Mesodermal cell (in vitro differentiated cells): ENCODE measurements at regions not wholly inside any gene's neighbourhood (a gene's known extent, or its start where the extent isn't known, plus 50 kb on each side); places are given as distances from the start of the nearest gene placed in this dataset.

Source experiments
- H3K27ac ChIP-seq: 2 replicates; pipeline ENCODE4 v1.7.0; 2013; ENCODE audit warnings: mild to moderate bottlenecking, low read depth, low read length, moderate library complexity; ENCODE audit not compliant: severe bottlenecking
- H3K36me3 ChIP-seq: 2 replicates; pipeline ENCODE4 v1.7.1; 2013; ENCODE audit warnings: mild to moderate bottlenecking, low read length, moderate library complexity; ENCODE audit not compliant: control insufficient read depth, insufficient read depth
- H3K4me1 ChIP-seq: one replicate; pipeline ENCODE4 v1.7.1; 2013; ENCODE audit warnings: mild to moderate bottlenecking, low read length; ENCODE audit not compliant: insufficient read depth, control insufficient read depth, poor library complexity, severe bottlenecking
- H3K4me3 ChIP-seq: 2 replicates; pipeline ENCODE4 v1.7.0; 2013; ENCODE audit warnings: low read length, control low read depth, mild to moderate bottlenecking; ENCODE audit not compliant: insufficient read depth, poor library complexity, severe bottlenecking; ENCODE audit errors: extremely low read depth
- H3K9me3 ChIP-seq: 2 replicates; pipeline ENCODE4 v1.7.1; 2013; ENCODE audit warnings: mild to moderate bottlenecking, low read length, moderate library complexity; ENCODE audit not compliant: control insufficient read depth
- WGBS, 2 experiments: methylation state at CpG; one replicate each; pipeline ENCODE4 v1.1.5; 2013; ENCODE audit warnings: missing lambda C conversion rate in 2 of 2; ENCODE audit not compliant: insufficient coverage in 2 of 2; 5-methylcytosine and 5-hydroxymethylcytosine counted together

DNA sequence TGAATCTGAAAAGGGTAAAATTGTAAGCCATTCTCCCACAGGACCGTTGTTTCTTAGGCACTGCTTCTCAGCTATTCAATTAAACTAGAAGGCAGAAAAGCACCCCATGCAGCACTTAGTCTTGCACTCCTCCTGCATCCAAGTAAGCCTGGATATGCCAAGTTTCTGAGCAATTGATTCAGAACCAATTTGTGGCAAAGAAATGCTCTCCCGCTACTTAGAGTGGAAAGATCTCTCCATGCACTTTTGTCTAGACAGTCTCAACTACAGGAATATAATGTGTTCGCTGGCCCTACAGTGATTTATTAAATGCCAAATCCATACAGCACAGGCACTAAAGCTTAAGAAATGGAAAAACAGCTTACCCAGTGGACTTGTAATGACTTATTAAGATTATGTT lies 338.5 kb downstream of the HACE1 start:
- H3K27ac ChIP-seq = no peak overlapping the region
- peaks cover 4% of the 10 kb centered on the region for H3K4me1 ChIP-seq
- H3K4me3 ChIP-seq = no peak overlapping the region
- WGBS, 2 experiments = 80 to 100% methylated on average over 1 to 2 of the region's 3 CpGs
- H3K9me3 ChIP-seq = no peaks in the 10 kb centered on the region
- no peaks in the 10 kb centered on the region for H3K36me3 ChIP-seq

DNA sequence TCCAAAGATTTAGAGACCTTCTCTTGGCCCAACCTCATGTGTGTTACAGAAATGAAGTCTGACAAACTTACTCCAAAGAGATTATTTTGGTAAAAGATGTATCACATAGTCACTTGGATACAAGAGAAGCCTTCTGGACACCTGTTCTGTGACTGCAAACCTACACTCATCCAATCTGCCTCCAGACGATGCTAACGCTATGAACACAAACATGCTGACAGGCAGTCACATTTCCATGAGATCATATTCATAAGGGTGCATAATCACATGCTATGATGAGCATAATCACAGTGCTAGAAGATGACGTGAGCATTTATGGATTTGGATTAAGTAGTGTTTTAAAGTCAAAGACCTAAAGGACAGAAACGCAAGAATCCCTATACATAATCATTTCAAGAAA lies 340.2 kb downstream of the HACE1 start:
- no peak overlapping the region for H3K4me3 ChIP-seq
- H3K27ac ChIP-seq = no peak overlapping the region
- no peaks in the 10 kb centered on the region for H3K9me3 ChIP-seq
- H3K4me1 ChIP-seq = no peaks in the 10 kb centered on the region
- 100% methylated on average over 2 of the region's 4 CpGs; no CpG with 5 or more reads in 1 of the 2 experiments for WGBS, 2 experiments
- H3K36me3 ChIP-seq = no peaks in the 10 kb centered on the region

DNA sequence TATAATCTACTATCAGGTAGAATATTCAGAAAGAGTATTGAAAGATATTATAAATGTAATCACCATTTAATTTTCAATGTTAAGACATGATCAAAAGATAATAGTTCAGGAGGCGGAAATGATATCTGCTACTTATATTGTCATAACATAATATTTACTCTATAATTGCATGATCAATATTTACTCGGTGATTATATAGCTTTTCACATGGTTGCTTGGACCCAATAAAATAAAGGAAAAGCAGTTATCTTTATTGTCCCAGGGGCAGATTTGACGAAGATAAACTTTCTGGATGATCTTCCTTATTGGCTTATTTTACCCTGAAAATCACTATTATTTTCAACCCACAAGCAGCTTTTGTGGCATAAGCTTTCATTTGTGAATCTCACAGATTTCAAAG lies 350.4 kb downstream of the HACE1 start:
- H3K9me3 ChIP-seq = no peaks in the 10 kb centered on the region
- WGBS, 2 experiments = 78 to 86% methylated on average over 1 of the region's 3 CpGs
- no peaks in the 10 kb centered on the region for H3K36me3 ChIP-seq
- no peak overlapping the region for H3K4me3 ChIP-seq
- H3K4me1 ChIP-seq = no peaks in the 10 kb centered on the region
- no peak overlapping the region for H3K27ac ChIP-seq

DNA sequence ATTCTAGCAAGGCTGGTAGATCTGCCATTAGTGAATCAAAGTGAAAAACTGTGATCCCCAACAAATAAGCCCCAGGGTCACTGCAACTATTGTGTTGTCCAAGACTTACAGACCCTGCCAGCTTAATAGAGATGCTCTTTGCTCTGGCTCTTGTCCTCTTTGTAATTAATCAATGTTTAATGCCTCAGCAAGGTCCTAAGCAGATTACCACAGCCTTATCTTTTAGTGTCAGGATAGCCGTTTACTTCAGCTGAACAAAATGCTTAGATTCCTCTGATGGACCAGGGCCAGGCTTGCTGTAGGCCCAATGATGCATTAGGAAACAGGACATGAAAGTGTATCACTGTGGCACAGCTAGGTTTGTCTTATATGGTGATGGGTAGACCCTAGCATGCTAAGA lies 353.3 kb downstream of the HACE1 start:
- 100% methylated on average over 1 of the region's 1 CpG for WGBS, 2 experiments
- Histone ChIP-seq H3K36me3 (no peaks in the 10 kb centered on the region), H3K27ac (no peak overlapping the region), H3K4me1 (no peaks in the 10 kb centered on the region), H3K9me3 (no peaks in the 10 kb centered on the region), H3K4me3 (no peak overlapping the region)

DNA sequence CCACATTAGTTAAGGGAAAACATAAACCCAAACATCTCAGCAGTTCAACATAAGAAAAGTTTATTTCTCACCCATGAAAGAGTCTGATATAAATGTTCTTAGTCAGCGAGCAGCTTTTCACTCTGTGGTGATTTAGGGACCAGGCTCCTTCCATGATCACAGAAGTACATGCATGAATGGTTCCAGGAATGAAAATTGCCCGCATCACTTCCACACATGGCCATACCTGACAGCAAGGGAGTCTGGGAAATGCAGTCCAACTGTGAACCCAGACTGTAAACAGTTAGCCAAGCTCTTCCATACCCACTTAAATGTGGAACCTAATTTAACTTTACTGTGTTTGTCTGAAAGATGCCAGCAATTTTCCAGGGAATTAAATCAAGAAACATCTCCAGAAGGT lies 353.9 kb downstream of the HACE1 start:
- Histone ChIP-seq H3K9me3 (no peaks in the 10 kb centered on the region), H3K27ac (no peak overlapping the region), H3K4me3 (no peak overlapping the region), H3K36me3 (no peaks in the 10 kb centered on the region), H3K4me1 (no peaks in the 10 kb centered on the region)
- WGBS, 2 experiments = 60 to 90% methylated on average over 1 to 2 of the region's 2 CpGs

DNA sequence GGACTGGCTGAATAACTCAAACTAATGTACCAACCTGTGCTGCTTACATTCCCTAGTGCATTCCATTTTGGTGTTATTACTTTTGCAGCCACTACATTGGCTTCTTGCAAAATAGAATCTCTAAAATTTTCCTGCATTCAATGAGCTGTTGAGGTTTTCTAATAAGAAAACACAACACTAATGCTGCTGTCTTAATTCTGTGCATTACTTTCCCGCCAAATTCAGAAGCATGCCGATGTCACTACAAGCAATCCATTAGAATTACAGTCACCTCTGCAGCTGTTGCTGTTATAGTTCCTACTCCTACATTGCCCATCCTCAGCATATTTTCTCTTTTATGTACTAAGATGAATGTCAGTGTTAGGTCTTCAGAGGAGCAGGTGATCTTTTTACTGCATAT lies 359.5 kb downstream of the HACE1 start:
- H3K9me3 ChIP-seq = no peaks in the 10 kb centered on the region
- 85 to 100% methylated on average over 2 of the region's 2 CpGs for WGBS, 2 experiments
- no peaks in the 10 kb centered on the region for H3K4me1 ChIP-seq
- H3K4me3 ChIP-seq = no peak overlapping the region
- no peaks in the 10 kb centered on the region for H3K36me3 ChIP-seq
- H3K27ac ChIP-seq = no peak overlapping the region

DNA sequence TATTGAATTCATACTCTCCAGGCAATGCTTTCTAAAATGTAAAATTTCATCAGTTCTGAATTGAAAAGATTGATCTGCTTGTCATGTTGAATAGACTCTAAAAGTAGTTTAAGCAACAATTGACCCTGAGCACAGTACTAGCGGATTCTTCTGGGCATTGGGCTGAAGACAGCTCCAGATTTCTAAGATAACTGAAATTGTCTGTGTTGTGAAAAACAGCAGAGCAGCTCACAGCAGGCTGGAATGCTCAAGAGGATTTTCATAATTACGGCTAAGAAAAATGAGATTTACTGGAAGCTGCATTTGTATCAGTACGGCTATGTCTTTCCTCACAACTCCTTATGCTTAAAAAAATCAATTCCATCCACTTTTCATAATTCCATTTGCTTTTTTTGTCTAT lies 373.7 kb downstream of the HACE1 start:
- H3K36me3 ChIP-seq = no peaks in the 10 kb centered on the region
- H3K9me3 ChIP-seq = no peaks in the 10 kb centered on the region
- H3K4me3 ChIP-seq = no peak overlapping the region
- H3K27ac ChIP-seq = no peak overlapping the region
- whole genome bisulfite sequencing, 2 experiments = 85 to 89% methylated on average over 1 to 3 of the region's 3 CpGs
- no peaks in the 10 kb centered on the region for H3K4me1 ChIP-seq

DNA sequence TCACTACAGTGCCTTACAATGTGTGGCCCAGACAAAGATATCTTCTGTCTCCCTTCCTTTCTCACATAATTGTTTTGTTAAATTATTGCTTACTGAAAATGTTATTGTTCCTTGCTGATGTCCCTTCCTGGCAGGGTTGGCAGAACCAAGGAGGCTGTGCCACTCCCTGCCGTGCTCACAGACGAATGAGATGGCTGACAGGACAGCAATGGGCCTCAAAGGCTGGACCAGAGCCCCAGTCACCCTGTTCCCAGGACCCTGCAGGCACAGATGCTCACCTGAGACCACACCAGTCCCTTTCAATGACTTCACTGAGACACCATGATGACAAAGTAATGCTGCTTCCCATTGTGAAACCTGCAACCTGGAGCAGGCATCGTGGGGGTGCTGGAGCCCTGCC lies 375.1 kb downstream of the HACE1 start:
- Histone ChIP-seq H3K27ac (no peak overlapping the region), H3K9me3 (no peaks in the 10 kb centered on the region), H3K36me3 (no peaks in the 10 kb centered on the region), H3K4me3 (no peak overlapping the region), H3K4me1 (no peaks in the 10 kb centered on the region)
- 94 to 96% methylated on average over 2 to 3 of the region's 3 CpGs for WGBS, 2 experiments

DNA sequence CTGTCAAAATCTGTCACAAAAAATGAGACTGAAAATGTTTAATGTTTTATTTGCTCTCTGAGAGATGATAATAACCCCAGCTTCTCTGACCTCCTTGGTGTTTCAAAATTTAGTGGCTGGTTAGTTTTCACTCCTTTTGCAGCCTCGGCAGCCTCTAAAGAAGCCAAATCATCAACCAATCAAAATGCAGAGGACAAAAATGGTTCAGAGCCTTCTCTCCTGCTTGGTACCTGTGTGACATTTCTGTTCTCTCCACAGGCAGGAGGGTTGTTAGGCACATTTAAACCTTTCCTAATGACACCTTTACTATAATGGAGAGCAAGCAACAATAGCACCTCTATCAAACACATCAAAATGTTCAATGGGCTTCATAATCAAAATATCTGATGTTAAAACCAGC lies 375.5 kb downstream of the HACE1 start:
- no peaks in the 10 kb centered on the region for H3K9me3 ChIP-seq
- 43 to 100% methylated on average over 1 of the region's 1 CpG for WGBS, 2 experiments
- H3K4me3 ChIP-seq = no peak overlapping the region
- H3K36me3 ChIP-seq = no peaks in the 10 kb centered on the region
- H3K27ac ChIP-seq = no peak overlapping the region
- no peaks in the 10 kb centered on the region for H3K4me1 ChIP-seq

DNA sequence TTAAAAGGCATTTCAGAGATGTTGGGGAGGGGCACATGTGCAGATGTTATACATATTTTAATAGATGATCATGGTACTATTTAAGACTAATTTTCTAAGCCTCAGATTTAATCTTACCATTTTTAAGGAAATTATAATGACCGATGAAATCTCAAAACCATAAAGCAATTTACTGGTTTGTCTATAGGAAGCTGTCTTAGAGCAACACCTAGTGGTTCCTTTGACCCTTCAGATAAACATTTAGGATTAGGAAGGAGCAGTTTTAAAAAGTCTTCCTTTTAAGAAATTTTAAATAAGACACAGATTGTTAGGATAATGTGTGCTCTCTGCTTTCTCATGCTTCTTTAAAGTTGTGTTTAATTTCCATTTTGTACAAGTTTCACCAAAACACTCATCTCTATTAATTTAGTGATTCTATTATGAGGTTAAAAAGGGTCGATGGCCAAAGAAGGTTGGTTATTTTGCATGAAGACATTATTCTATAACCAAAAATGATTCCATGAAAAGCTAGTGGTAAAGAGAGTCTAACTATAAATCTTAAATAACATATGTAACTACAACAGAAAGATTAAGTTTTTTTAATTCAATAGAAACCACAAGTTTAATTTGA lies 376.4 kb downstream of the HACE1 start:
- no peak overlapping the region for H3K4me3 ChIP-seq
- no peaks in the 10 kb centered on the region for H3K36me3 ChIP-seq
- WGBS, 2 experiments = no CpG with 5 or more reads among the region's 2 CpGs
- H3K4me1 ChIP-seq = no peaks in the 10 kb centered on the region
- H3K9me3 ChIP-seq = no peaks in the 10 kb centered on the region
- H3K27ac ChIP-seq = no peak overlapping the region

DNA sequence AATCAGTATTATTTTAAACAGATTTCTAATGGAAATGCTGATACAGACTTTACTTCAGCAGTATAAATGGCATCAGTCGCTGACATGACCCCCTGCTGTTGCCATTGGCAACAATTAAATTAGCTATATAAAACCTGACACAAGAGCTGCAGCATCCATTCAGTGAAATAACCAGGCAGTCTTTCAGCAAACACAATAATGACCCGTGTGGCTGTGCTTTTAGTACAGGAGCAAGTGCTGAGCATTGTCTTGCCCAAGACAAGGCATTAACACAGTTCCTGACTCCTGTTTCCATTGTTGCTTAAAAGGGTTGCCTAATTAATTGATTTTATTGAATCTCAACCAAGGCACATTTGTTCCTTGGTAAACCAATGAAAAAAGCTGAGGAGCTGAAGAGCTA lies 382.1 kb downstream of the HACE1 start:
- H3K4me1 ChIP-seq = no peaks in the 10 kb centered on the region
- H3K36me3 ChIP-seq = no peaks in the 10 kb centered on the region
- 67 to 87% methylated on average over 1 to 2 of the region's 2 CpGs for WGBS, 2 experiments
- no peaks in the 10 kb centered on the region for H3K9me3 ChIP-seq
- no peak overlapping the region for H3K4me3 ChIP-seq
- no peak overlapping the region for H3K27ac ChIP-seq
